ENCODE measurements at regions not wholly inside any gene's neighbourhood (a gene's known extent, or its start where the extent isn't known, plus 50 kb on each side); places are given as distances from the start of the nearest gene placed in this dataset.

- no peak overlapping the region for H2AK5ac ChIP-seq (ENCODE audit: low read depth, low read length)
- no peak overlapping the region for H4K8ac ChIP-seq (ENCODE audit: low read depth in 2 of 2, low read length in 2 of 2)
- DNase-seq (no peak), ATAC-seq (ENCODE audit: low read depth) (no peak)
- no peak overlapping the region for H3K14ac ChIP-seq (replicated peaks; ENCODE audit: low read depth, low read length)
- H3K4ac ChIP-seq (ENCODE audit: low read depth, low read length): no peak overlapping the region
- no peak overlapping the region for H3K56ac ChIP-seq (ENCODE audit: extremely low read depth, insufficient read depth, low read length)
- WGBS, 2 experiments (ENCODE audit: extremely low coverage in 2 of 2, insufficient read length in 1 of 2): no CpG with 5 or more reads among the region's 2 CpGs
- no peak overlapping the region for H3K18ac ChIP-seq (ENCODE audit: low read depth, low read length)
- no peak overlapping the region for H2BK5ac ChIP-seq (ENCODE audit: low read depth, low read length, poor library complexity, severe bottlenecking)
- no peaks in the 10 kb centered on the region for H3K36me3 ChIP-seq (ENCODE audit: control insufficient read depth, insufficient read depth, low read length)
- peaks cover 2% of the 10 kb centered on the region; the same call in 1 of the 2 replicates for H3K9me3 ChIP-seq (ENCODE audit: control insufficient read depth, insufficient read depth, low read length)
- no TSS peak for BruUV-seq (replicated peaks)
- H4K91ac ChIP-seq (ENCODE audit: insufficient read depth, low read depth, low read length): no peak overlapping the region
- H3K27ac ChIP-seq (ENCODE audit: insufficient read depth, low read length): no peak overlapping the region
- no peaks in the 10 kb centered on the region for H3K27me3 ChIP-seq (ENCODE audit: control insufficient read depth, insufficient read depth, low read length)
- H3K79me1 ChIP-seq (ENCODE audit: low read depth in 1 of 2, low read length in 2 of 2): no peaks in the 10 kb centered on the region
- in situ Hi-C loops (cut with MboI; ENCODE audit: low sequenced_read_pairs) (no loop called here), dilution Hi-C loops (cut with HindIII; ENCODE audit: low sequenced_read_pairs, unreplicated experiment) (no loop called here), intact Hi-C loops (cut with micrococcal nuclease) (no loop called here)
- H3K9ac ChIP-seq (ENCODE audit: low read depth, low read length): no peak overlapping the region
- no peak overlapping the region for H2BK15ac ChIP-seq (ENCODE audit: low read depth, low read length)
- POLR2A ChIA-PET (ENCODE audit: unreplicated experiment): no interaction called here
- no peaks in the 10 kb centered on the region for H4K20me1 ChIP-seq (ENCODE audit: insufficient read depth, low read length)
- CTCF ChIA-PET: no interaction called here
- H2BK120ac ChIP-seq (ENCODE audit: low read depth, low read length): no peak overlapping the region
- no peak for TF ChIP-seq NFE2L2 (IDR thresholded peaks at IDR 0.05; ENCODE audit: low read depth, low read length)
- no peak for TF ChIP-seq MAFK (IDR thresholded peaks at IDR 0.05; ENCODE audit: low read depth, low read length)
- TF ChIP-seq CEBPB (IDR thresholded peaks at IDR 0.05; ENCODE audit: low read depth, low read length): no peak
- TF ChIP-seq POLR2A (IDR thresholded peaks at IDR 0.05; ENCODE audit: low read depth, low read length): no peak
- no peak for TF ChIP-seq RAD21 (IDR thresholded peaks at IDR 0.05; ENCODE audit: low read length)
- no peak for TF ChIP-seq SMC3 (IDR thresholded peaks at IDR 0.05; ENCODE audit: low read depth, low read length)
- TF ChIP-seq BHLHE40 (IDR thresholded peaks at IDR 0.05; ENCODE audit: low read depth, low read length): no peak
- no peak for TF ChIP-seq RFX5 (IDR thresholded peaks at IDR 0.05; ENCODE audit: low read depth, low read length)
- no peak for TF ChIP-seq FOS (IDR thresholded peaks at IDR 0.05; ENCODE audit: low read depth, low read length)
- TF ChIP-seq, protein P1, sequence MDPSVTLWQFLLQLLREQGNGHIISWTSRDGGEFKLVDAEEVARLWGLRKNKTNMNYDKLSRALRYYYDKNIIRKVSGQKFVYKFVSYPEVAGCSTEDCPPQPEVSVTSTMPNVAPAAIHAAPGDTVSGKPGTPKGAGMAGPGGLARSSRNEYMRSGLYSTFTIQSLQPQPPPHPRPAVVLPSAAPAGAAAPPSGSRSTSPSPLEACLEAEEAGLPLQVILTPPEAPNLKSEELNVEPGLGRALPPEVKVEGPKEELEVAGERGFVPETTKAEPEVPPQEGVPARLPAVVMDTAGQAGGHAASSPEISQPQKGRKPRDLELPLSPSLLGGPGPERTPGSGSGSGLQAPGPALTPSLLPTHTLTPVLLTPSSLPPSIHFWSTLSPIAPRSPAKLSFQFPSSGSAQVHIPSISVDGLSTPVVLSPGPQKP (IDR thresholded peaks at IDR 0.05; ENCODE audit: borderline replicate concordance, low read depth, low read length): no peak
- TF ChIP-seq USF2 (IDR thresholded peaks at IDR 0.05; ENCODE audit: low read depth, low read length): no peak
- TF ChIP-seq MAZ (IDR thresholded peaks at IDR 0.05; ENCODE audit: borderline replicate concordance, low read depth, low read length): no peak
- TF ChIP-seq MXI1 (IDR thresholded peaks at IDR 0.05; ENCODE audit: borderline replicate concordance, low read depth, low read length): no peak
- TF ChIP-seq, protein P2, sequence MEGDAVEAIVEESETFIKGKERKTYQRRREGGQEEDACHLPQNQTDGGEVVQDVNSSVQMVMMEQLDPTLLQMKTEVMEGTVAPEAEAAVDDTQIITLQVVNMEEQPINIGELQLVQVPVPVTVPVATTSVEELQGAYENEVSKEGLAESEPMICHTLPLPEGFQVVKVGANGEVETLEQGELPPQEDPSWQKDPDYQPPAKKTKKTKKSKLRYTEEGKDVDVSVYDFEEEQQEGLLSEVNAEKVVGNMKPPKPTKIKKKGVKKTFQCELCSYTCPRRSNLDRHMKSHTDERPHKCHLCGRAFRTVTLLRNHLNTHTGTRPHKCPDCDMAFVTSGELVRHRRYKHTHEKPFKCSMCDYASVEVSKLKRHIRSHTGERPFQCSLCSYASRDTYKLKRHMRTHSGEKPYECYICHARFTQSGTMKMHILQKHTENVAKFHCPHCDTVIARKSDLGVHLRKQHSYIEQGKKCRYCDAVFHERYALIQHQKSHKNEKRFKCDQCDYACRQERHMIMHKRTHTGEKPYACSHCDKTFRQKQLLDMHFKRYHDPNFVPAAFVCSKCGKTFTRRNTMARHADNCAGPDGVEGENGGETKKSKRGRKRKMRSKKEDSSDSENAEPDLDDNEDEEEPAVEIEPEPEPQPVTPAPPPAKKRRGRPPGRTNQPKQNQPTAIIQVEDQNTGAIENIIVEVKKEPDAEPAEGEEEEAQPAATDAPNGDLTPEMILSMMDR (conservative IDR thresholded peaks at IDR 0.05; ENCODE audit: low read depth, low read length): no peak
- TF ChIP-seq CHD1 (IDR thresholded peaks at IDR 0.05; ENCODE audit: low read depth, low read length): no peak
- no peak for TF ChIP-seq RCOR1 (IDR thresholded peaks at IDR 0.05; ENCODE audit: insufficient replicate concordance, low read length)
- H3K4me3 ChIP-seq (ENCODE audit: insufficient read depth, low read depth, low read length): no peak overlapping the region
- H2AK9ac ChIP-seq (replicated peaks; ENCODE audit: low read depth, low read length, poor library complexity): no peak overlapping the region
- H2AFZ ChIP-seq (replicated peaks; ENCODE audit: low read length, poor library complexity): no peak overlapping the region
- no peaks in the 10 kb centered on the region for H3K4me1 ChIP-seq (ENCODE audit: control insufficient read depth, insufficient read depth, low read length)
- H3K4me2 ChIP-seq (ENCODE audit: low read depth, low read length): no peak overlapping the region
- H3K23ac ChIP-seq (ENCODE audit: low read depth, low read length): no peak overlapping the region
- no peaks in the 10 kb centered on the region for H3K9me1 ChIP-seq (ENCODE audit: insufficient read depth, low read length)
- no peak overlapping the region for H2BK20ac ChIP-seq (ENCODE audit: low read depth, low read length)
- no peak overlapping the region for H4K5ac ChIP-seq (ENCODE audit: low read depth, low read length)
Measured at GRCh38 chr3:135416182-135416581, 549.3 kb upstream of the PPP2R3A start.
